Liver (tissue), 8 donors: ENCODE measurements at regions not wholly inside any gene's neighbourhood (a gene's known extent, or its start where the extent isn't known, plus 50 kb on each side); places are given as distances from the start of the nearest gene placed in this dataset. TPM values are rescaled to one million over a fixed set of nuclear protein-coding genes. Genes with fewer than 3 reads are reported as not detected.

Source experiments
- DNase-seq: peaks from one replicate; pipeline ENCODE4 v3.0.0-alpha.2; 2017; ENCODE audit warnings: low spot score
- H3K27ac ChIP-seq, 2 donors: one replicate each; pipeline ENCODE4 v1.7.0; 2013; ENCODE audit warnings: inconsistent platforms in 2 of 2, low read length in 2 of 2, control low read depth in 1 of 2, low read depth in 1 of 2, mild to moderate bottlenecking in 1 of 2
- H3K27me3 ChIP-seq, 4 donors: one replicate each; pipeline versions ENCODE4 v1.6.1 to v1.7.0; 2013; ENCODE audit warnings: low read length in 3 of 4, inconsistent platforms in 1 of 4, mild to moderate bottlenecking in 1 of 4, moderate library complexity in 1 of 4; ENCODE audit not compliant: control insufficient read depth in 4 of 4, insufficient read depth in 4 of 4
- H3K36me3 ChIP-seq, 4 donors: one replicate each; pipeline versions ENCODE4 v1.6.1 to v1.7.0; 2013; ENCODE audit warnings: low read length in 3 of 4, mild to moderate bottlenecking in 3 of 4, low read depth in 1 of 4, moderate library complexity in 1 of 4; ENCODE audit not compliant: control insufficient read depth in 4 of 4, insufficient read depth in 3 of 4
- H3K4me1 ChIP-seq, 4 donors: one replicate each; pipeline versions ENCODE4 v1.6.1 to v1.7.0; 2013; ENCODE audit warnings: low read length in 3 of 4, mild to moderate bottlenecking in 3 of 4, moderate library complexity in 1 of 4; ENCODE audit not compliant: control insufficient read depth in 4 of 4, insufficient read depth in 4 of 4
- H3K4me3 ChIP-seq, 3 donors: one replicate each; pipeline versions ENCODE4 v1.6.1 to v1.7.0; 2013; ENCODE audit warnings: low read length in 3 of 3, control low read depth in 1 of 3, low read depth in 1 of 3, mild to moderate bottlenecking in 1 of 3
- H3K9ac ChIP-seq, 2 donors: one replicate each; pipeline ENCODE4 v1.7.0; 2013; ENCODE audit warnings: low read length in 2 of 2, mild to moderate bottlenecking in 2 of 2, moderate library complexity in 2 of 2, control low read depth in 1 of 2, low read depth in 1 of 2
- H3K9me3 ChIP-seq, 4 donors: one replicate each; pipeline versions ENCODE4 v1.6.1 to v1.7.0; 2013; ENCODE audit warnings: low read length in 3 of 4; ENCODE audit not compliant: control insufficient read depth in 4 of 4
- GABPA ChIP-seq, 2 donors: IDR thresholded peaks in 1 of 2; conservative IDR thresholded peaks in 1 of 2; 2 replicates each; pipeline ENCODE4 v1.6.1; 2016; ENCODE audit warnings: antibody characterized with exemption in 2 of 2, mild to moderate bottlenecking in 1 of 2, moderate library complexity in 1 of 2
- HNF4G ChIP-seq: IDR thresholded peaks from 2 replicates; pipeline ENCODE4 v1.6.1; 2016; ENCODE audit warnings: antibody characterized with exemption
- JUND ChIP-seq, 2 donors: IDR thresholded peaks; 2 replicates each; pipeline ENCODE4 v1.6.1; 2016; ENCODE audit warnings: antibody characterized with exemption in 2 of 2
- NR2F2 ChIP-seq: IDR thresholded peaks from 2 replicates; pipeline ENCODE4 v1.6.1; 2016; ENCODE audit warnings: antibody characterized with exemption
- SP1 ChIP-seq: IDR thresholded peaks from 2 replicates; pipeline ENCODE4 v1.6.1; 2018; ENCODE audit warnings: antibody characterized with exemption, mild to moderate bottlenecking
- WGBS: extraction: QIAGEN DNeasy Blood & Tissue Kit; methylation state at CpG from one replicate; pipeline ENCODE4 v1.1.7; 2013; 5-methylcytosine and 5-hydroxymethylcytosine counted together
- small RNA-seq: library from RNA; depleted of rRNA; stranded (forward); fragments of <200 nt; gene quantifications from one replicate; pipeline ENCODE3, GENCODE V24; 2014
- TF ChIP-seq, protein P1 (sequence below): IDR thresholded peaks from 2 replicates; pipeline ENCODE4 v1.6.1; 2016; ENCODE audit warnings: antibody characterized with exemption
- donor health status: healthy.
- donor health status: healthy.
- donor health status: healthy.
- donor health status: healthy.

DNA sequence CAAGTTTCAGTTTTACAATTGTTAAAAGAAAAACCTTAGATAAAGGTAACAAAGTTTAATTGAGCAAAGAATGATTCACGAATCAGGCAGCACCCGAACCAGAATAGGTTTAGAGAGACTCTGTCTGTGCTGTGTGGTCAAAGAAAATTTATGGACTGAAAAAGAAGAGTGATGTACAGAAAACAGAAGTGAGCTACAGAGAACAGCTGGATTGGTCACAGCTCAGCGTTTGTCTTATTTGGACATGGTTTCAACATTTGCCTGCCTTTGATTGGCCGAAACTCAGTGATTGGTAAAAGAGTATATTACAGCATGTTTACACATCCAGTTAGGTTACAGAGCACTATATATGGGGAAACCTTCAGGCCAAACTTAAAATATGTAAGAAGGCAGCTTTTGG, 703.2 kb upstream of the STXBP6 start:
- no peaks in the 10 kb centered on the region for H3K4me1 ChIP-seq
- no peaks in the 10 kb centered on the region for H3K9me3 ChIP-seq
- WGBS, result 66% methylated on average over 4 of the region's 4 CpGs
- no peak for DNase-seq
- no peaks in the 10 kb centered on the region for H3K27me3 ChIP-seq
- TF ChIP-seq SP1 (no peak), GABPA (IDR thresholded peaks at IDR 0.05 in 1 of 2, conservative IDR thresholded peaks at IDR 0.05 in 1 of 2) (no peak), NR2F2 (no peak)
- no peak overlapping the region for H3K9ac ChIP-seq
- no peak overlapping the region for H3K27ac ChIP-seq
- H3K4me3 ChIP-seq, result no peak overlapping the region
- no peaks in the 10 kb centered on the region for H3K36me3 ChIP-seq

DNA sequence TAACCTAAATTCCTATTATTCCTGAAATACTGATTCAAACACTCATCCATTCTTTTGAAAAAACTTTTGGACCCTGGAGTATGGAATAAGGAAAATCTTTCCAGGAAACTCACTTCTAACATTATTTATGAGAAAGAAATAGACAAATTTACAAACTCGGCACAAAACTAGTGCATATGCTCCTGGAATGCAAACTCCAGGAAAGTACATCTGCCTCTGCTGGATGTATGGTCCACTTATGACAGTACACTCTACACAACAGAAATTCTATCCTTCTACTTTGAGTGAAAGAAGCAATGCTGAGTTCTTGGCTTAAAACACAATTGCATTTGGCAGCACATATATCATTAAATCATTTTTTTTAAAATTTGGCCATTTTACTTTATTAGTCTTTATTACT, 700.5 kb upstream of the STXBP6 start:
- Histone ChIP-seq H3K4me1 (no peaks in the 10 kb centered on the region), H3K4me3 (no peak overlapping the region), H3K27ac (no peak overlapping the region), H3K9me3 (no peaks in the 10 kb centered on the region), H3K36me3 (no peaks in the 10 kb centered on the region), H3K9ac (no peak overlapping the region), H3K27me3 (no peaks in the 10 kb centered on the region)
- TF ChIP-seq GABPA (IDR thresholded peaks at IDR 0.05 in 1 of 2, conservative IDR thresholded peaks at IDR 0.05 in 1 of 2) (no peak), HNF4G (no peak), JUND (IDR thresholded peaks at IDR 0.05) (no peak)
- TF ChIP-seq, protein P1, sequence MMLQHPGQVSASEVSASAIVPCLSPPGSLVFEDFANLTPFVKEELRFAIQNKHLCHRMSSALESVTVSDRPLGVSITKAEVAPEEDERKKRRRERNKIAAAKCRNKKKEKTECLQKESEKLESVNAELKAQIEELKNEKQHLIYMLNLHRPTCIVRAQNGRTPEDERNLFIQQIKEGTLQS, result no peak
- DNase-seq, result no peak
- 75% methylated on average over 1 of the region's 1 CpG for WGBS

Small RNA genes in the stretch of these regions (small RNA-seq; reads per million reads assigned to genes)
- not detected for gene RF00440
